Left colon (tissue), 2 donors: ENCODE measurements at regions not wholly inside any gene's neighbourhood (a gene's known extent, or its start where the extent isn't known, plus 50 kb on each side); places are given as distances from the start of the nearest gene placed in this dataset.

Source experiments
- ATAC-seq: fragments of 200-7000 bp; cut with Tn5 transposase; one replicate; pipeline ENCODE4 v1.9.1; 2020; ENCODE audit warnings: mild to moderate bottlenecking, moderate library complexity
- DNase-seq, 2 donors: peaks; one replicate each; pipeline ENCODE4 v3.0.0-alpha.2; 2020
- intact Hi-C, 2 donors: fragments of 100-400 bp; cut with DNase I in 1 of 2; cut with micrococcal nuclease in 1 of 2; formaldehyde crosslinking; loops; one replicate each; pipeline versions ENCODE4 v1.11.2 to v1.14.0; 2022; cut with DNase I, micrococcal nuclease
- donor health status: DM: no; HTN: no; CAD: no.
- donor health status: DM: yes; HTN: yes; CAD: no.

GRCh38 chr3:61311044-61311443, 59.8 kb upstream of the FHIT start:
- intact Hi-C loops: no loop called here
- no peak for DNase-seq
- no peak for ATAC-seq

- no peak for ATAC-seq
- intact Hi-C loops: no loop called here
- DNase-seq: no peak
Observed at GRCh38 chr3:61315871-61316270, 64.6 kb upstream of the FHIT start.

- ATAC-seq: no peak
- intact Hi-C loops: no loop called here
- no peak for DNase-seq
Observed at GRCh38 chr3:61323094-61323493, 71.8 kb upstream of the FHIT start.

GRCh38 chr3:61331929-61332552, 80.8 kb upstream of the FHIT start:
- ATAC-seq: no peak
- intact Hi-C loops: no loop called here
- no peak for DNase-seq

- ATAC-seq (no peak), DNase-seq (no peak)
- intact Hi-C loops: no loop called here
Observed at GRCh38 chr3:61333192-61333961, 82.1 kb upstream of the FHIT start.

GRCh38 chr3:61334783-61335182, 83.5 kb upstream of the FHIT start:
- ATAC-seq: no peak
- no peak for DNase-seq
- intact Hi-C loops: no loop called here

- ATAC-seq: no peak
- intact Hi-C loops: no loop called here
- no peak for DNase-seq
Observed at GRCh38 chr3:61340931-61341461, 89.7 kb upstream of the FHIT start.

GRCh38 chr3:61343543-61343942, 92.3 kb upstream of the FHIT start:
- DNase-seq (no peak), ATAC-seq (no peak)
- intact Hi-C loops: no loop called here

- intact Hi-C loops: no loop called here
- ATAC-seq: no peak
- no peak for DNase-seq
Observed at GRCh38 chr3:61345020-61345419, 93.8 kb upstream of the FHIT start.

- no peak for DNase-seq
- no peak for ATAC-seq
- intact Hi-C loops: no loop called here
Observed at GRCh38 chr3:61347981-61348380, 96.7 kb upstream of the FHIT start.

GRCh38 chr3:61349717-61350116, 98.5 kb upstream of the FHIT start:
- intact Hi-C loops: no loop called here
- no peak for ATAC-seq
- DNase-seq: no peak

GRCh38 chr3:61350782-61351309, 99.6 kb upstream of the FHIT start:
- DNase-seq (no peak), ATAC-seq (no peak)
- intact Hi-C loops: no loop called here

GRCh38 chr3:61352306-61352705, 101.1 kb upstream of the FHIT start:
- ATAC-seq (no peak), DNase-seq (no peak)
- intact Hi-C loops: no loop called here

- ATAC-seq (no peak), DNase-seq (no peak)
- intact Hi-C loops: no loop called here
Observed at GRCh38 chr3:61353382-61353781, 102.1 kb upstream of the FHIT start.

- intact Hi-C loops: no loop called here
- DNase-seq: no peak
- no peak for ATAC-seq
Observed at GRCh38 chr3:61354604-61355003, 103.4 kb upstream of the FHIT start.

- DNase-seq: no peak
- ATAC-seq: no peak
- intact Hi-C loops: no loop called here
Observed at GRCh38 chr3:61356685-61357084, 105.4 kb upstream of the FHIT start.

GRCh38 chr3:61357902-61358301, 106.7 kb upstream of the FHIT start:
- DNase-seq (no peak), ATAC-seq (no peak)
- intact Hi-C loops: no loop called here

- peak; percentile 38 for ATAC-seq
- intact Hi-C loops: no loop called here
- DNase-seq: peak; percentile 69 to 77
Observed at GRCh38 chr3:61358364-61358763, 107.1 kb upstream of the FHIT start.

- ATAC-seq (no peak), DNase-seq (no peak)
- intact Hi-C loops: no loop called here
Observed at GRCh38 chr3:61360297-61360965, 109.2 kb upstream of the FHIT start.

GRCh38 chr3:61369678-61370077, 118.4 kb upstream of the FHIT start:
- DNase-seq: no peak
- ATAC-seq: no peak
- intact Hi-C loops: no loop called here
